ENCODE measurements at regions not wholly inside any gene's neighbourhood (a gene's known extent, or its start where the extent isn't known, plus 50 kb on each side); places are given as distances from the start of the nearest gene placed in this dataset.

- ATAC-seq (no peak), DNase-seq (no peak)
- WGBS, 3 donors = 84 to 94% (median 89%) methylated on average over 1 of the region's 1 CpG
- no peaks in the 10 kb centered on the region for H3K9me3 ChIP-seq
- no peaks in the 10 kb centered on the region for H3K4me1 ChIP-seq
- no peaks in the 10 kb centered on the region for H3K36me3 ChIP-seq (ENCODE audit: insufficient read depth in 1 of 2, low read depth in 1 of 2)
- no peaks in the 10 kb centered on the region for H3K27me3 ChIP-seq (ENCODE audit: insufficient read depth in 3 of 3, low read length in 2 of 3)
- TF ChIP-seq CTCF (IDR thresholded peaks at IDR 0.05) = no peak
- no peak overlapping the region for H3K27ac ChIP-seq
- intact Hi-C loops (cut with DNase I) = no loop called here
- H3K4me3 ChIP-seq = no peak overlapping the region
Measured at GRCh38 chr3:163582967-163583366, 1495.3 kb downstream of the SI start.

GRCh38 chr3:163577271-163577670 is 1501.0 kb downstream of the SI start:
- WGBS, 3 donors = 47 to 58% (median 48%) methylated on average over 3 of the region's 3 CpGs
- no peak overlapping the region for H3K27ac ChIP-seq
- DNase-seq (no peak), ATAC-seq (no peak)
- H3K36me3 ChIP-seq (ENCODE audit: insufficient read depth in 1 of 2, low read depth in 1 of 2) = no peaks in the 10 kb centered on the region
- TF ChIP-seq CTCF (IDR thresholded peaks at IDR 0.05) = no peak
- intact Hi-C loops (cut with DNase I) = no loop called here
- H3K4me3 ChIP-seq = no peak overlapping the region
- H3K4me1 ChIP-seq = no peaks in the 10 kb centered on the region
- no peaks in the 10 kb centered on the region for H3K27me3 ChIP-seq (ENCODE audit: insufficient read depth in 3 of 3, low read length in 2 of 3)
- H3K9me3 ChIP-seq = no peaks in the 10 kb centered on the region

- no peak for TF ChIP-seq CTCF (IDR thresholded peaks at IDR 0.05)
- Histone ChIP-seq H3K4me3 (no peak overlapping the region), H3K27me3 (ENCODE audit: insufficient read depth in 3 of 3, low read length in 2 of 3) (no peaks in the 10 kb centered on the region), H3K9me3 (no peaks in the 10 kb centered on the region), H3K36me3 (ENCODE audit: insufficient read depth in 1 of 2, low read depth in 1 of 2) (no peaks in the 10 kb centered on the region), H3K4me1 (no peaks in the 10 kb centered on the region), H3K27ac (no peak overlapping the region)
- DNase-seq = no peak
- WGBS, 3 donors = 52 to 57% (median 53%) methylated on average over 1 of the region's 1 CpG
- ATAC-seq = no peak
- intact Hi-C loops (cut with DNase I) = no loop called here
Measured at GRCh38 chr3:163576314-163576713, 1502.0 kb downstream of the SI start.

- no peak for TF ChIP-seq CTCF (IDR thresholded peaks at IDR 0.05)
- Histone ChIP-seq H3K9me3 (no peaks in the 10 kb centered on the region), H3K27ac (no peak overlapping the region), H3K27me3 (ENCODE audit: insufficient read depth in 3 of 3, low read length in 2 of 3) (no peaks in the 10 kb centered on the region), H3K4me3 (no peak overlapping the region), H3K36me3 (ENCODE audit: insufficient read depth in 1 of 2, low read depth in 1 of 2) (no peaks in the 10 kb centered on the region), H3K4me1 (no peaks in the 10 kb centered on the region)
- ATAC-seq = no peak
- 64 to 74% (median 72%) methylated on average over 3 of the region's 3 CpGs for WGBS, 3 donors
- DNase-seq = no peak
- intact Hi-C loops (cut with DNase I) = no loop called here
Measured at GRCh38 chr3:163573324-163573723, 1505.0 kb downstream of the SI start.

- no peak for TF ChIP-seq CTCF (IDR thresholded peaks at IDR 0.05)
- DNase-seq = no peak
- H3K27me3 ChIP-seq (ENCODE audit: insufficient read depth in 3 of 3, low read length in 2 of 3) = no peaks in the 10 kb centered on the region
- no peak for ATAC-seq
- H3K9me3 ChIP-seq = no peaks in the 10 kb centered on the region
- intact Hi-C loops (cut with DNase I) = no loop called here
- H3K27ac ChIP-seq = no peak overlapping the region
- no peak overlapping the region for H3K4me3 ChIP-seq
- WGBS, 3 donors = 14 to 38% (median 15%) methylated on average over 1 of the region's 1 CpG
- H3K4me1 ChIP-seq = no peaks in the 10 kb centered on the region
- H3K36me3 ChIP-seq (ENCODE audit: insufficient read depth in 1 of 2, low read depth in 1 of 2) = no peaks in the 10 kb centered on the region
Measured at GRCh38 chr3:163572856-163573255, 1505.4 kb downstream of the SI start.

Measured in psoas muscle (tissue), 7 donors.